COLO829 (cell line): ENCODE measurements at regions not wholly inside any gene's neighbourhood (a gene's known extent, or its start where the extent isn't known, plus 50 kb on each side); places are given as distances from the start of the nearest gene placed in this dataset.
"Not testable (repeated sequence)": the region's sequence is repeated elsewhere in the genome, so short reads cannot be mapped to it uniquely, and the experiment has no call there.

ENCODE experiments used
- DNase-seq: peaks from one replicate; pipeline ENCODE4 v3.0.0; 2012; ENCODE audit warnings: low spot score

DNA sequence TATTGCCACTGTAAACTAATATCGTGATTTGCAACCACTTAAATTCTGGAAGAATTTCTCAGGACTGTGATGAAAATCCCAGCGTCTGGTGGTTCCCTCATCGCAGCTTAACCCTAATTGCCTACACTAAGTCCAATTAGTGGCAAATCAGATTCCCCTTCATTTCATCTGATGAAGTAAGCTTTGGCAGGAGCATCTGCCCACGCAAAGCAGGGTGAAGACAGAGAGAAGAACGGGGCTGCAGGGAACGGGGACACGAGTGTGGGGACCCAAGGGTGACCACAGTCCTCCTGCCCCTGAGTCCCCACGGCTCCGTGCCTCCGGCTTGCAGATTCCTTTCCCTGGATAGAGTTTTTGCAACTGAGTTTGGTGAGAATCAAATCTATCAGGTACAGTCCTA, 159.5 kb downstream of the LY86 start:
- DNase-seq = no peak

DNA sequence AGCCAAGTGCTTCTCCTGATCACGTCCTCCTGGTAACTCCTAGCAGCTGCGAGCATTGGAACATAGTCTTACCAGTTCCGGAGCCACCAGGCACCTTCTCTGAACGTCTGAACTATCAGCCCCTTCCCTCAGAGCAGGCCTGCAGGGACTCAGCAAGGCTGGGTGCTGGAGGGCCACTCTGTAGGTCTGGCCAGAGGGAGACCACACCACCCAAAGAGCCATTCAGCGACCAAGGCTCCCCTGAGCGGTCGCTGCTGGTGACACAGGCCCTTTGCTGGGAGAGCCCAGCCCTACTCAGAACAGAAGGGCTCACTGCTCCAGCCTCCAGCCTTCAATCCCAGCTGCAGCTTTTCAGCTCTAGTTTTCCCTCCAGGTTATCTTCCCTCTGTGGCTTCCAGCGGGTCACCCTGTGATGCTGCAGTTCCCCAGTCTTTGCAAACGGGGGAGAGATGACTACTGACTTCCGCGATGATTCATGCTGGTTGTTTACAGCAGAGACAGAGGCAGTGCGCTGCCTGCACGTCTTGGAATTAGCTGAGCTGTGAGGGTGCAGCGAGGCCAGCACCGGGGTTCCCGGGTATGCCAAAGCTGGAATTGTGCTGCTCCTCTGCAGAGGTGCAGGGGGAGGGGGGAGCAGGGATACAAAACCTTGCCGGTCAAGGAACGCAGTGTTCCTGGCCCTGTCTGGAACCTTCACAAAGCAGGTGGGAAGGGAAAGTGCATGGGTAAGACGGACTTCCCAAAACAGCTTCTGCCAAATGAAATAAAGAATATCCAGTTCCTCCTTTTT, 161.4 kb downstream of the LY86 start:
- DNase-seq = no peak

DNA sequence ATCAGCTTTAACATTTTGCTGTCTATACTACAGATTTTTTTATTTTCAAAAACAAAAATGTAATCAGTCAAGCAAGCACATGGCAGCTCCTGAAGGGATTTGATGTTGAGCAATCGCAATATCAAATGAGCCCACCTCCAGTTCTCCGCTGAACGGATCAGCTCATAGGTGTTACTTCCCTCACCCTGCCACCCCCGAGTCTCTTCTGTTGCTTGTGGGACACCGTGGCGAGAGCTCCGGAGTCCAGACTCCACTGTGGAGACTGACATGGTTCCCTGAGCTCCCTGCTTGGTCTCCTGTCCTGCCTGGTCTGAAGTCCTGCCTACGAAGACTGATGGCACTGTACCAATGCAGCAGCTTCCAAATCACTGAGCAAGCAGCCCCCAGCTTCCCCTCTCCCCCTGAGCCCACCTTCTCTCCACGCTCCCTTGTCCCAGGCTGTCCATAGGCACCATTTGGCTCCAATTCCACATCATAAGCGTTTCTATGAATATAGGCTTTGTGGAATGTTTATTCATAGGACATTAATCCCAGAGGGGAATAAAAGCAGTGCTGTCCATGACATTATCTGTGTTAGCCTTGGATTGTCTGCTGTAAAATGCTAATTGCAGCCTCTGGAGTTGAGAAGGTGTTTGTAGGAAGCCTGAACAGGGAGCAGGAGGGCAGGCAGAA, 162.2 kb downstream of the LY86 start:
- DNase-seq = no peak

DNA sequence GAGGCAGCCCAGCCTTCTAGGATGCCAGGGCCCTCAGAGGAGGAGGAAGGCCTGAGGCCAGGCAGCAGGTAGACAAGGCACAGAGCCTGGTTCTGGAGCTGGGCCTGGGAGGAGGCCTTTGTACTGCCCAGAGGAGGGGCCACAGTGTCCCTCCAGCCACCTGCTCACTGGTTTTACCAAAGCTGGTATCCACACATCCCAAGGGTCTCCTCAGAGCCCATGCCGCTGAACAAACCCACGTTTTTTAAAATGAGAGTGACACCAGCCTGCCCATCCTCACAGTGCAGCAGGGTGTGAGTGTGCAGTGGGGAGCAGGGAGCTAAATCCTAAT, 162.7 kb downstream of the LY86 start:
- no peak for DNase-seq

DNA sequence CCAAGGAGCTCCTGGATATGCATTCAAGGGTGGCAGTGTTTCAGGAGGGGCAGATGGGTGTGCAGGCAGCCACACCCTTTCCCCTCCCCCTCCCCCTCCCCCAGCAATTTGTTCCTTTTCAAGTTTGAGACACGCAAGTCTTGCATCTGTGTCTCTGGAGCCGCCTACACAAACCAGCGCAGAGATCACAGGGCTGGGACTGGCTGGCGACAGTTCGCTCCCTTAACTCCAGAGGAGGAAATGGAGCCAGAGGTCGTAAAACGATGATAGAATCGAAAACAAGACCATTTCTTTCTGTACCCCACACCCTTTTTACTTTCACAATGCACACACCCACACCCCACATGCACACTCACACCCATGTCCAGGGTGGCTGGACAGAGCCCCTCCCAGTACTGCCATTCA, 163.1 kb downstream of the LY86 start:
- no peak for DNase-seq

DNA sequence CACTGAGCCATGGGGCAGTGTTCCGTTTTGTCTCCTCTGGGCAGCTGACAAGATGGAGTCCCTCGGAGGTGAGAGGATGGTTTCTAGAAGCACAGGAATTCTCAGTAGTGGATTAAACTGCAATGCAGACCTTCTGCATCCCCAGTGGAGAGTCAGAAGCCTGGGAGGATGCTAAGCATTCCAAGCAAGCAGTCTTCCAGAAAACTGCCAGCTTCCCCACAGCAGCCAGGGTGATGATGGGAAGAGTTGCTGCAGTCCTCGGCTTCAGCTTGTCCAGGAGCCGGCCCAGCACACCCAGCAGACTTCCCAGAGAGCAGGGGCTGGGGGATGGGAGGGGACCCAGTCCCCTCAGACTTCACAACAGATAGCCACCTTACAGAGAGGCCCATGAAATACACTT, 163.6 kb downstream of the LY86 start:
- DNase-seq = no peak

DNA sequence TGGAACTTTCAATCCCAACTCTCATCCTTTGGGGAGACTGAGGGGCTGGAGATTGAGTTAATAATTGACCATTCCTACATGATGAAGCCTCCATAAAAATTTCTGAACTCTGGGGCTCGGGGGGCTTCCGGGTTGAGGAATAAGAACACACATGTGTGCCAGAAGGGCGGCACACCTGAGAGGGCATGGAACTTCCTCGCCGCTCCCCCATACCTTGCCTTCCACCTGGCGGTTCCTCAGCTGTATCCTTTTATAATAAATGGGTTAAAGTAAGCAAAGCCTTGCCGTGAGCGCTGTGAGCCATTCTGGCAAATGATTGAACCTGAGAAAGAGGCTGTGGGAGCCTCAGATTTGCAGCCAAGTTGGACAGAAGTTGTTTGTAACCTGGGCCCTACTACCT, 164.8 kb downstream of the LY86 start:
- no peak for DNase-seq

DNA sequence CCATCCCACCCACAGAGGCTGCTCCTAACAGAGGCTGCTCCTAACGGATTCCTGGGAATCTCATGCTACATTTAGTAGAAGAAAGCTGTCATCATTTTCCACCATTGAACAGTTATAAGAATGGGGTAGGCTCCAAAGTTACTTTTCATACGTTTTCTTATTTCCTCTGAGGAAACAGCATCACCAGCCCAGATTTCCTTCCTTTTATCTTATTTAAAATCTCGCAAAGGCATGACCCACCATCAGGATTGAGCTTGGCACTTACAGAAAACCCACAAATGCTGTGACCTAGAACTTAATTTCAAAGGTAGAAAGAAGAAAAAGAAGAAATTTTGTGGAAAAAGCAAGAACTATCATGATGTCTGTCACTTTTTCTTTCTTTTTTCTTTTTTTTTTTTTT, 168.0 kb downstream of the LY86 start:
- DNase-seq = no peak

DNA sequence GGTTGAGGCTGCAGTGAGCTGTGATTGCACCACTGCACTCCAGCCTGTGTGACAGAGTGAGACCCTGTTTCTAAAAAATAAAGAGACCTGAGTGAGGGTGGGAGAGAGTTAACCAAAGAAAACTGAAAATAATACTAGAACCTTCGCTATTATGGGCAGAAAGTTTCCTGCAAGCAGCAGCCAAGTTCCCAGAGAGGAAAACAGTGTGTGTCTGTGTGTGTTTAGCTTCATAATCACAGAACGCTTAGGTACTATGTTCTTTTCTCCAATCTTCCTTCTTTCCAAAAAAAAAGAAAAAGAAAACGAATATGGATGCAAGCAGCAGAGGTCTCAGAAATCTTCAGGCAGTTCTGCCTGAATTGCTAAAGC, 170.0 kb downstream of the LY86 start:
- DNase-seq = no peak

DNA sequence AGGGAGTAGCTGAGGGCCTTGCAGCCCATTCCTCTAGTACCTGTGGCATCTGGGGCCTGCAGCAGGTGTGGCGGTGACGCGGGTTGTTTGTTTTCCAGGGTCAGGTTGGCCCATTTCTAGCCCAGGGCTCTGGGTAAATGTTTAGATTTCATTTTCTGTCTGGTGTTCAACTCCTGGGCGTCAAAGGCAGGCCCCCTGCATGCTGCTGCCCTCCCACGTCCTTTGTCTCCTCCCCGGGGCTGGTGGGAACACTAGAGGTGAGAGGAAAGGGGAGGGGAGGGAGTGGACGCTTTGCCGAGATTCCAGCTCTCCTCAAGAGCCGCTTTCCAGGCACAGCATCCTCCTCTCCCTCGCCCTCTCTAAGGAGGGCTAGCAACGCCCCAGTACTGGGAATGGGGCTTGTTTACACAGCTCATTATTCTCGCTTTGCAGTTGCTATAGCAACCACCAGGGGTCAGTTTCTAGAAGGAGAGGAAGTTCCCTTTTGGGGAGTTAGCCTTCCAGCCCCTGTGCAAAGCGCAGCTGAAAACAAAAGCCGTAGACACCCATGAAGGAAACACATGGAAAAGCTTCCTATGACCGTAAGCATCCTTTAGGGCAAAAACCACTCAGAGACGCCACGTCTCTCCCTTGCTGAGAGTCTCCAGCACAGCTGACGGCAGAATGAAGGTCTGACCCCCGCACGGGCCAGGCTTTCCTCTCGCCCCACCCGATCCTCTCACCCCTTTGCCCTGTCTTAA, 170.6 kb downstream of the LY86 start:
- DNase-seq = peak; percentile 33

DNA sequence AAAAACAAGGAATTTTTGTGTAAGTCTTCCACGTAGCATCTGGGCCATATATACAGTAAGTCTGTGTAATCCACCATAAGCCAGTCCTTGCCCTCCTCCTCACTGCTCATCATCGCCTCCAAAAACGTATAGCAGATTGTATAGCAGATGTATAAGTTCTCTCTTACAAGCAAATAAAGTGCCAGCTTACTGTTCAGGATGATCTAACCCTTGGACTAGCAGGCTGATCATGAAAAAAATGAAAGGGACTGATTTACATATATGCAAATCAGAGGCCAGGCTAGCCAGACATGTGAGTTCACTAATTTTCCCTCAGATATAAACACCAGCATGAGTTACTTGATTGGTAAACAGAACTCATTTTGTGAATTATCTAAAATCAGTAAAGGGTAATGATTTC, 171.5 kb downstream of the LY86 start:
- no peak for DNase-seq

DNA sequence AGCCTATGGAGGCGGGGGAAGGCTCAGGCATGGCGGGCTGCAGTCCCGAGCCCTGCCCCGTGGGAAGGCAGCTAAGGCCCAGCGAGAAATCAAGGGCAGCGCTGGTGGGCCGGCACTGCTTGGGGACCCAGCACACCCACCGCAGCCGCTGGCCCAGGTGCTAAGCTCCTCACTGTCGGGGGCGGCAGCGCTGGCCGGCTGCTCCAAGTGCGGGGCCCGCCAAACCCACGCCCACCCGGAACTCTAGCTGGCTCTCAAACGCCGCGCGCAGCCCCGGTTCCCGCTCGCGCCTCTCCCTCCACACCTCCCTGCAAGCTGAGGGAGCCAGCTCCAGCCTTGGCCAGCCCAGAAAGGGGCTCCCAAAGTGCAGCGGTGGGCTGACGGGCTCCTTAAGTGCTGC, 174.0 kb downstream of the LY86 start:
- DNase-seq = not testable (repeated sequence)

DNA sequence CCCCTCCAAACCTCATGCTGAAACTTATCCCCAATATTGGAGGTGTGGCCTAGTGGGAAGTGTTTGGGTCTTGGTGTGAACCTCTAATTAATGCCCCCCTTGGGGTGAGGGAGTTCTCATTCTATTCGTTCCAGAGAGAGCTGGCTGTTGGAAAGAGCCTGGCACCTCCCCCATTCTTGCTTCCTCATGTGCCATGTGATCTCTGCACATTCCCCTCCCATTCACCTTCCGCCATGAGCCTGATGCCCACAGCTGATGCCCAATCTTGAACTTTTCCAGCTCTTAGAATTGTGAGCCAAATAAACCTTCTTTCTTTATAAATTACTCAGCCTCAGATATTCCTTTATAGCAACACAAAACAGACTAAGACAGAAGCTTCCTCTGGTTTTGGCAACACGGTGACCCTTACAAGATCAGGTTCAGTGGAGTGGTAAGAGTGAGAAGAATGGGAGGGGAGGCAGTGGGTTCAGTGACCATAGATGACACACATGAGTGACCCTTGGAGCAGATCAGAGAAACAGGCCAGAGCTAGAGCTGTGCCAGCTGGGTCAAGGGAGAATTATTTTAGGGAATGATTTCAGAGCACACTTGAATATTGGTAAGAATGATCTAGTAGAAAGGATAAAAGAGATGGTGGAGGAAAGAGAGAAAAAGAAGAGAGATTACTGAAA, 176.4 kb downstream of the LY86 start:
- DNase-seq = no peak

DNA sequence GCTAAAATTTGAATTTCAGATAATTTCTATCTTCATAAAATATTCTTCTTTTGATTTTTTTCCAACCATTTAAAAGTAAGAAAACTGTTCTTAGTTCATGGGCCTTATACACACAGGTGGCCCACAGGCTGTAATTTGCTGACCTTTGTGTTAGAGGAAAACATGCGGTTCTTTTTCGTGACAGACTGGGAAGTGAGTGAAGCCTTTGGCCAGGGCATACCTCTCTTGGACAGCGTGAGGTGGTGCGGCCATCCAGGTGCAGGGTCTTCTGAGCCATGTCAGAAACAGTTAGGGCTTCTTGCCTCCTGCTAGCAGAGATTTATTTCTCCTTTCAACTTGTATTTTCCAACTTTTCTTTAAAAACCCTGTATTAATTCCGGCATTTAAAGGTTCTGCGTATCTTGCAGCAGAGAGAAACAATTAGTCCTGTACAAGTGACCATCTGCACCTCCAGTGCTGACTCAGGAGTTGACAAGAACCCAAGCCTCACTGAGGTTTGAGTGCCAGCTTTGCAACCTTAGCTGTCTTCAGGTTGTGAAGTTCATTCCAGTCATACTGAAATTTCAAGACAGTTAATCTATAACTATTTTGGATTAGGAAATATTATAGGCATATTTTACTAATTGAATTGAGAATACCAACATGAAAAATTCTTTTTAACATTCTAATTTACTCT, 177.8 kb downstream of the LY86 start:
- no peak for DNase-seq

DNA sequence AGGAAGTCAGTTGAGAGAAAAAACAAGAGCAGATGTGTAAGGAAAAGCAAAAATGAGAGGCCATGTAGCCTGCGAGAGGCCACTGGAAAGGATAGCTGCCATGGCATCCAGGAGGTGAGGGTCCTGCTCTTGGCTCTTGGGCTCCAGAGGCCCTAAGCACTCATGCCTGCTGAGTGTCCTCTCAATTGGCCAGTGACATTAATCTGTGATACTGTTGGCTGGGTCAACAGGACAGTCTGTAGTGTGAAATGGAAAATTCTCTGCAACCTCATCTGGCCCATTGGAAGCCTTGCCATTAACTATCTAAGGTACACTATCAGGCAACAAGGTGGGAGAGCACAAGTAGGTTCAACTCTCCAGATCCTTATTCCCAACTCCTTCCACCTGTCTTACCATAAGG, 180.9 kb downstream of the LY86 start:
- no peak for DNase-seq

DNA sequence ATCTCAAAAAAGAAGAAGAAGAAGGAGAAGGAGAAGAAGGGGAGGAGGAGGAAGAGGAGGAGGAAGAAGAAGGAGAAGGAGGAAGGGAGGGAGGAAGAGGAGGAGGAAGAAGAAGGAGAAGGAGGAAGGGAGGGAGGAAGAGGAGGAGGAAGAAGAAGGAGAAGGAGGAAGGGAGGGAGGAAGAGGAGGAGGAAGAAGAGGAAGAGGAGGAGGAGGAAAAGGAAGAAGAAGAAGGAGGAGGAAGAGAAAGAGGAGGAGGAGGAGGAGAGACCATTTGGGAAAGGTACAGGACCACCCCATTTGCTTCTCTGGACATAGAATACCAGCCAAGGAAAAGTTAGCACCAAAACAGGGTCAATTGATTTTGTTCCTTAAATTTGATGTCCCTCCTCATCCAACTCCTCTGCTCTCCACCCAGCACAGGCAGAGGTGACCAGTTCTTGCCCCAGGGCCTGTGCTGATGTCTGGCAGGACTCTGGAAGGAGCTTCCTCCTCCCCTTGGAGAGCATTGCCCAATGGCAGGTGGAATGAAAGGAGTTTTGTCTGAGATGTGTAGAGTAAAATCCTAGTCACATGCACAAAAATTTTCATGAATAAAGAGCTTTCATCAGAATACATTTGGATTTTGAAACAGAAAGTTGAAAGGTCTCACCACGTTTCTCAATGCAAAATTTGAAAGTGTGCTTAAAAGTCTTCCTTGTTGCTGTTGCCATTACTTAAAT, 182.9 kb downstream of the LY86 start:
- peak; percentile 90 for DNase-seq

DNA sequence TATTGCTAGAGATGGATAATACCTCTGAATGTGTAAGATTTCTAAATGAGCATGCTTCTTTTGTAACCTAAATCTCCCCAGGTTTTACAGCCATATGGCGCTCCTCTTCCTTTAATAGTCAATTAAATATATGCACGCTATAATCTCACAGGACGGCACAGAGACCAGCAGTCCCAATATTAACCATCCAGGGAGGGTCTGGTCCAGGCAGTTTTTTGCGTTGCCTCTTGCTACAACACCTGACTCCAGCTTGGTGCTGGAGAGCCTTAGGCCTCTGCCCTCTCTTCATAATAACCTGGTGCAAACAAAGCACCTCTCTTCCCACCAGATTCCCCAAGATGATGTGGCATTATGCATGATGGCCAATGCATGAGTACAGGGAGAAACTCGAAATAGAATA, 183.4 kb downstream of the LY86 start:
- DNase-seq = no peak

DNA sequence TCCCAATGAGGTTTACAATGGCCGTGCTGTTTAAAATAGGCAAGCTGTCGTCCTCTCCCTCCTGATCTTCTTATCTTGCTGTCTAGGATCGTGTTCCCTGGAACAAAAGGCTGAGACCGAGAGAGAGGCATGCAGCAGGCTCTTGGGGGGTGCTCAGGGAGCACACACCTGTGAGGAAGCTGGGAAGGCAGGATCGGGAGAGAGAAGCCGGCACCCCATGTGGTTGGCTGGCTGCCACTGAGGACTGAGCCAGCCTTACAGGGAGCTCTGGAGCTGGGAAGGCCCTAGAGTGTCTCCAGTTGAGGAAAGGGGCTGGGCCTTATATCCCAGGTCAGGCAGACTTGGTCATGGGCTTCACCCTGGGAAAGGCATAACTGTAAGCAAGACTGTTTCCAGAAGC, 184.2 kb downstream of the LY86 start:
- no peak for DNase-seq

DNA sequence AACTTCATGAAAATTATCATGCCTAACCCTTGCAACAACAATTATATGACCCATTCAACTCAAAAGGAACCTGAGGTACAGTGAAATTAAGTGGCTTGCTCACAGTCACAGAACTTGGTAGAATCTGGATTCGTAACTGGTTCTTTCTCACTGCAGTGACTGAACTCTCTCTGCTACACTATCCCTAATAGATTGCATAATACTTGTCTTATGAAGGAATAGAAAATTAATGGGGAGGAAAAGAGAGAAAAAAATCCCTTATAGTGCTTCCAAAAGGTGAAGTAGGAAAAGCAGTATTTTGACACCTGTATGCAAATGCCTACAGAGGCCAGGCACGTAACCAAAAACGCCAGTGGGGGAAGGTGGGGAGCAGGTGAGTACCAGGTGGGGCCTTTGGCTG, 186.6 kb downstream of the LY86 start:
- no peak for DNase-seq

DNA sequence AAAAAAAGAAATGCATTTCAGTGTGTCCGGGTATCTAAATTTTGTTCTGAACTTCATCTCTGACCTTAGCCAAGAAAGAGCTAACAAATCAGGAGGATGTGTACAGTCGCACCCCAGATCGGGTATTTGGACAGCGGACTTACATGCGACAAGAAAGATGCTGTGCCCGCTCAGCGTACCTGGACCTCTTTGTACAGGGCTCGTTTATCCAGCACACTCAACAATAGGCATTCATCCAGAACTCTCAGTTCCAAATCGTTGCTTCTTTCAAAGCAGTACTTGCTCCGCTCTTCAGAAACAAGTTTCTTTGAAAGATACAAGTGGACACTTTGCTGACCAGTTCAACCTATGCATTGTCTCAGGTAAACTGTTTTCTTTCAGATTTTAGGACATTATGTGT, 191.7 kb downstream of the LY86 start:
- DNase-seq = no peak

DNA sequence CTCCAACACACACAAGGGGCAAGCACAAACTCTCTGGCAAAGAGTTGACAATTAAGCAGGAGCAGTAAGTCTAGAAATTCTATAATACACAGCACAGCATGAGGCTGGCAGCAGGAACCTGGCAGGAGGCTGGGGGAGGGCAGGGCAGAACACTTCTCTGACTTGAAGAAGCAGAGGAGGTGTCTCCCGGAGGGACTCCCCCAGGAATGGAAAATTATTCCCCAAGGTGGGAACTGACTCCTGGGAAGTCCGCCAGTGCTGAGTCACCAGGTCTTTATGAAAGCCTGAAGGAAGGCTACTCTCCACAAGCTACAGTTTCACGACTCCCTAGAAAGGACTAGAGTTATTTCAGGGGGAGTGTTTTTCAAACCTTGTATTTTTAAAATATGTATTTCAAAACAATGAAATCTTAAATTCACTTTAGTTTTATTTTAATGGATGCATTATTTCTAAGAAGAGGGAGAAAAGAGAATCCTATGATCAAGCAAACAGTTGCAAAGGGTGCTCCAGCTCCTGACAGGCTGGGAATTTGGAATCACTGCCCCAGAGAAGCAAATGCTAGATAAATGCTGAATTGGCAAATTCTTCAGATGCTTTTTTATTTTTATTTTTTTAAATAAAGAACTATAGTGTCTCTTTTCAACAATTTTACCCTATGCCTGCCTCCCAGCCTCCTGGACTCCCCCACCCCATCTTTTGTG, 192.8 kb downstream of the LY86 start:
- peak; percentile 79 for DNase-seq
